NCI-H510A (cell line): ENCODE measurements at regions not wholly inside any gene's neighbourhood (a gene's known extent, or its start where the extent isn't known, plus 50 kb on each side); places are given as distances from the start of the nearest gene placed in this dataset.
"Not testable (repeated sequence)": the region's sequence is repeated elsewhere in the genome, so short reads cannot be mapped to it uniquely, and the experiment has no call there.

Source experiments
- DNase-seq: peaks from one replicate; lab custom pipeline; 2025; lab: John Stamatoyannopoulos, UW

- DNase-seq, result no peak
Measured at GRCh38 chr3:177674186-177674585, 476.9 kb upstream of the TBL1XR1 start.

DNA sequence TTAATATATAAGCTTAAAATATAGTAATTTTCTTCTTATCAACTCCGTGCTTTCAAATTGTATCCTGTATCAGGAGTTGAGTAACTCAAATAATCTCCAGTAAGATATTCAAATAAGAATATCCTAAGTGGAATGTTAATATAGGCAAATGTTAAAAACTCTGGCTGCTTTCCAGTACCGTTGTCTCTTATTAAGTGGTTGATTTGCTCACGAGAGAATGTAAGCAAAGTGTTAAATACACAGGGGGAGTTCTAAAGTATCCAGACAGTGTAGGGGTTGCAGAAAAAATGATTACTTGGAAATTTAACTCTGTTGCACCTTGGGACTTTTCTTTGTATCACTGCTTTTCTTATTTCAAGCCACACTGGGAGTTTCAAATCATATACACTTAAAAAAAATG, 478.9 kb upstream of the TBL1XR1 start:
- DNase-seq, result no peak

DNA sequence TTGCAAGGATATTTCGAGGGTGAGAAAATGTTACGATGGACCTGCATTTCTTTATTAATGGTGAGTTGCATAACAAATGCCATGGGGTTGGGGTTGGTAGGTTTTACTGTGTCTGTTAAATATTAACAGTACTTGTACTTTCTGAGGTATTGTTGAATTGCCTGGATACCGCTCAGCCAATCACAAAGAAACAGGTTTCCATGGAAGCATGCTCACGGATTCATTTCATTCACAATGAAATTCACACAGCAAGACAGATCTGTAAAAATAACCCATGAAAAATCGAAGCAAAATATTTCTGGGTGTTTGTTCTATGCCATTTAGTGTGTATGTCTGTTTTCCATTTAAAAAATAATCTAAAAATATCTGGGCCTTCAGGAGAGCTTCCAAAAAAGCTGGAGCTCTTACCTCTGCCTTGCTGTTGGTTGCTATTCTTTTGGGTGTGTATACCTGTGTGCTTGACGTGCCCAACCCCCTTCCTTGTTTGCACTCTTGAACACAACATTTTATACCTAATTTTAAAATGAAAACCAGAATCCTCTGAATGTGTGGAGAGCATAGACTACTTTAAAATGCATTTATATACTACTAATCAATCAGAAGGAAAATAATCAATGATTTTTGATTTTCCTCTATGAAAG, 479.8 kb upstream of the TBL1XR1 start:
- DNase-seq, result no peak

- DNase-seq, result no peak
Measured at GRCh38 chr3:177679568-177680471, 482.5 kb upstream of the TBL1XR1 start.

DNA sequence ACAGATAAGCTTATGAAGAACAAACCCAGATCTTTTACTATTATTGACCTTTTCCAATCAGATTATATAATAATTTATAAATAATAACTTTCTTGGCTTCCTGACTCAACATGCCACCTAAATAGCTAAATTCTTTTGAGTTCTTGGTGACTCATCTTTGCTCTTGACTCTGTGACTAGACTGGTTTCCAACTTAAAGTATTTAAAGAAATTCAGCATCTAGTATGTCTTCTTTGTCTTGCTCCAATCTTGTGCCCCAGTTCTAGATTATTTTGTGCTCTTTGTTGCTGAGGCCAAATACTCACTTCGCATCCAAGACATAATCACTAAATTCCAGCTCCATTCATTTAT, 483.2 kb upstream of the TBL1XR1 start:
- DNase-seq, result no peak

DNA sequence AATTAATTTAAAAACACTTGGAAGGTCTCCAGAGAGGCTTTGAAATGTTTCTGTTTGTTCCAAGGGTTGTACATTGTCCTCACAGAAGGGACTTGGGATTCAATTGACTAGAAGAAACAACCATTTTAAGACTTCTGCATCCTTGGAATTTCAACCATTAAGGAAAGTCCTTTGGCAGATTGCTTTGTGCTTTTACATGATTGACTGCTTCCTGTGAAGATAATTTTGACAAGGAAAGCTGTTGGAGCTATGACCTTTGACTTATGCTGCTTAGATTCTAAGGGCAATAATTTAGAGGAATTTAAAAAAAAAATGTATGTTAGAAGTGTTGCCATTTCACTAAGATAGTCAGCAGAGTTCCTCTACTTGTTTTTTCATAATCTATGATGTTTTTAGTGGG, 483.9 kb upstream of the TBL1XR1 start:
- no peak for DNase-seq

DNA sequence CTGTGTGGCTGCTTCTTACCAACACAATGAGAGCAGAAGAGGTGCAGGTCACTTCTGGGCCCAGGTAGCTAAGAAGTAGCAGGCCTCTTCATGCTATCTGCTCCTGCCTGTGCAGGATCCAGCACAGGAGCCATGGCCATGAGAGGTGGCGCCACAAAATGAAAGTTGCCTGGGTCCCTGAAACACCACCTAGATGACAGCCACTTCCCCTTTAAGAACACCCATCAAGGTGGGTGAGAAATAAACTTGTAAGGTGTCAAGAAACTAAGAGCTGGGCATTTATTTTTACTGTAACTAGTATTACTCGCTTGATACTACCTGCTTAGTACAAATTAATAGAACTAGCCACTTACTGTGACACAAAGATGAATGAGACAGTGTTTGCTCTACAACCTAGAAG, 484.6 kb upstream of the TBL1XR1 start:
- no peak for DNase-seq

DNA sequence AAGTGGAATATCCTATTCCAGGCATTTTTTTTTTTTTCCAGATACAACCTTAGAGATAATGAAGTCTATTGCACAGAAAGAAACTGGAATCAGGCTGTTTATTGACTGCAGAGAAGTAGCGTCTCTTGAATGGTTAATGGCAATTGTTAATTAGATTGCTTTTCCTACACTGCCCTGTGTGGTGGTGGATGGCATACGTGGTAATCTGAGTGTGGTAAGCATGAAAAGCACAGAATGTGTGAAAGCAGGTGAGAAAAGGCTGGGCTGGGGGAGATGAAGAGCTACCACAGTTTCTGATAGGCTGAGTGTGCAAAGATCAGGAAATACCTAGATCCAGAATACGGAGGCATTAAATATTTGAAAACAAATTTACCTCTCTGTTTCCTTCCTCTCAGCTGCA, 486.3 kb upstream of the TBL1XR1 start:
- DNase-seq, result no peak

- no peak for DNase-seq
Measured at GRCh38 chr3:177686671-177687070, 489.4 kb upstream of the TBL1XR1 start.

DNA sequence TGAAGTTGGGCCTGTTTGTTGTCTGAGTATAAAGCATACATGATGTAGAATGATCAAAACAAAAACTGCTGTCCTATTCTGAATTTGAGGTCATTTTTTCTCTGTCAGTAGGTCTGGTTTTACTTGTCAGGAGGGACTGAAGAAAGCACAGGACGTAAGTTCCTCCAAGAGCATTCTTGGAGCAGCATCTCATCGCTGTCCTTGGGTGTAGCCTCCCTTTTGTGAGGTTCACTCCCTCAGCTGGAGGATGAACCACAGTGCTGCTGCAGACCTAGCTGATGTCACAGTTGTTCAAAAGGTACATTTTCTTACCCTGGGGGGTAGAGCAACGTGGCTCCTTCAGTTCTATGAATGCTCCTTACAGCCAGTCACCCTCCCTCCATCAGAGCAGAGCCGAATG, 490.0 kb upstream of the TBL1XR1 start:
- DNase-seq, result no peak

GRCh38 chr3:177688152-177688551, 490.9 kb upstream of the TBL1XR1 start:
- DNase-seq, result no peak

GRCh38 chr3:177689077-177689476, 491.8 kb upstream of the TBL1XR1 start:
- DNase-seq, result no peak

GRCh38 chr3:177689869-177690268, 492.6 kb upstream of the TBL1XR1 start:
- DNase-seq, result no peak

DNA sequence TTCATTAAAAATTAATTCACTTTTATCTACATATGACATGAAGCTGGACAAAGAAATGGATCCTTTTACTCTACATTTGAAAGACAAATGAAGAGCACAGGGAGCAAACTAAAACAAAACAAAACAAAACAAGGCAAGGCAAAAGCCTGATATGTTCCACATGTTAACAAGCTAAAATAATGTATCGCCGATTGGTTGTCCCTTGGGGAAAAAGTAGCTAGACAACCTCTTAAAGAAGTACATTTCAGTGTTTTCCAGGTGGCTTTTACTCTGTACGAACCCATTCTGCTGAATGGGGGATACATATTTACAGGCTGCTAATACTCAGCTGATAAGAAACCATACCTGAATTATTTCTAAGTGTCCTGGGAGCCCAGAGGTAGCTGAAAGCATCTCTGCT, 493.0 kb upstream of the TBL1XR1 start:
- DNase-seq, result no peak

- no peak for DNase-seq
Measured at GRCh38 chr3:177692304-177692975, 495.2 kb upstream of the TBL1XR1 start.

DNA sequence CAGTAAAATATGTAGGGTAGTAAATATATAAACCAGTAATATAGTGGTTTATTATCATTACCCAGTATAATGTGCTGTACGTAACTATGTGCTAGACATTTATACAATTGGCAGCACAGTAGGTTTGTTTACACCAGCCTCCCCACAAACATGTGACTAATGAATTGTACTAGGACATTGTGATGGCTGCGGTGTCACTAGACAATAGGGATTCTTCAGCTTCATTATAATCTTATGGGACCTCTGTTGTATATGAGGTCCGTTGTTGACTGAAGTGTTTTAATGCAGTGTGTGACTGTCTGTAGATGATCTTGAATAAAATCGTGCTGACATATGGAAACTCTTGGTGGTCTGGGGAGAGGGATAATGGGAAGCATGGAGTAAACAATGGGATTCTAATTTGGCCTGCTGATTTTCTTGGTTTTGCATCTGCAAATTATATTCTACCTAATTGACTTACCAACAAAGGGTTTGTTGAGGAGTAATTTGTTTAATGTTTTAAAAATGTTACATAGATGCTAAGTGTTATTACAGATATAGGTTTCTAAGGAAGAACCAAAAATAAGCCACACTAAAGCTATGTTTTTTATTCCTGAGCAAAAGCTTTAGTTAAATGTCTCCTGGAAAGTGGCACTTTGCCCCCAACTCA, 496.5 kb upstream of the TBL1XR1 start:
- DNase-seq, result no peak

GRCh38 chr3:177694316-177694715, 497.0 kb upstream of the TBL1XR1 start:
- DNase-seq, result no peak

GRCh38 chr3:177694951-177695350, 497.7 kb upstream of the TBL1XR1 start:
- no peak for DNase-seq

GRCh38 chr3:177700117-177700516, 502.8 kb upstream of the TBL1XR1 start:
- DNase-seq, result no peak

GRCh38 chr3:177703788-177704187, 506.5 kb upstream of the TBL1XR1 start:
- no peak for DNase-seq

DNA sequence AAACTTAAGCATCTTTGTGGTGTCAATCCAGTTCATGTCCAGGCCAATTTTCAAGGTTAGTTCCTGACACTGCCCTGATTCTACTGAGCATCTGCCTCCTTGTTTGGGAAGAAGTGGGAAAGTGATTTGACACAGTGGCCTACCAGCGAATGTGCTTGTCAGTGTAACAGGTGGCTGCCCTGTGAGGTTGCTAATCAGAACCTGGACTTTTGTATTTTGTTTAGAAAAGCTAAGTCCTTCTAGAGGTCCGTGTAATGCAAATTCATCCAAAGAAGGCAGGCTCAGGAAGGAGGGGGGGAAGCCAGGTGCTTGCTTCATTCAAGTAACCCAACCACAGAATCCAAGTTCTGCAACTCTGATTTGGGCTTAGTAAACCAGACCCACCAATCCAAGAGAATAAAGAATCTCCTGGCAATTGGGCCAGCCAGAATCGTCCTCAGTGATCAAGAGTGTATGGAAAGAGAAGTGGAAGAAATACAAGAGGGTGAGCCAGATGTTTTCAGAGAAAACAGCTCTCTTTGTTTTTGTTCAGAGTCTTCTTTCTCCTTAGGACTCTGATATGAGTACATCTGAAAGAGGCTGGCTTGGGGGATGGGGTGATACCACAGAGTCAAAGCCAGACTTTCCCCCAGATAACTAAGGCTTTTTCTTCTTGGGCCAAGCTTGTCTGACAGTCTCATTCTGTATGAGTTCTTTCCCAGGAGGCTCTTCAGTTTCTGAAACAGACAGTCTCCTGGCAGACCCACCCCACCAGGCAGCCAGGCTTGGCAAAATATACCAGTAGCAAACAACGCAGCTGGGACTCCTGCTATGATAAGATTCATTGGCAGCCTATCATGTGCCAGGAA, 508.9 kb upstream of the TBL1XR1 start:
- DNase-seq, result no peak

- not testable (repeated sequence) for DNase-seq
Measured at GRCh38 chr3:177709470-177709869, 512.2 kb upstream of the TBL1XR1 start.
